ENCODE measurements at regions not wholly inside any gene's neighbourhood (a gene's known extent, or its start where the extent isn't known, plus 50 kb on each side); places are given as distances from the start of the nearest gene placed in this dataset.
"Not testable (repeated sequence)": the region's sequence is repeated elsewhere in the genome, so short reads cannot be mapped to it uniquely, and the experiment has no call there.

GRCh38 chr6:141401851-141402250 lies 730.9 kb upstream of the GJE1 start:
- Mint-ChIP-seq H3K27ac (no peak overlapping the region), H3K9me3 (no peaks in the 10 kb centered on the region), H3K4me3 (no peak overlapping the region), H3K4me1 (peaks cover 10% of the 10 kb centered on the region), H3K36me3 (no peaks in the 10 kb centered on the region)
- ATAC-seq (no peak), DNase-seq (ENCODE audit: low spot score in 2 of 2) (no peak)

GRCh38 chr6:141401168-141401567 lies 731.6 kb upstream of the GJE1 start:
- no peak for ATAC-seq
- Mint-ChIP-seq H3K4me1 (peaks cover 10% of the 10 kb centered on the region), H3K36me3 (no peaks in the 10 kb centered on the region), H3K27ac (no peak overlapping the region), H3K4me3 (no peak overlapping the region), H3K9me3 (no peaks in the 10 kb centered on the region)
- DNase-seq (ENCODE audit: low spot score in 2 of 2) = no peak

- Mint-ChIP-seq H3K36me3 (no peaks in the 10 kb centered on the region), H3K4me1 (peaks cover 10% of the 10 kb centered on the region), H3K9me3 (no peaks in the 10 kb centered on the region), H3K4me3 (no peak overlapping the region), H3K27ac (no peak overlapping the region)
- DNase-seq (ENCODE audit: low spot score in 2 of 2) = no peak
- no peak for ATAC-seq
Measured at GRCh38 chr6:141398949-141399348, 733.8 kb upstream of the GJE1 start.

- DNase-seq (ENCODE audit: low spot score in 2 of 2) = no peak
- no peaks in the 10 kb centered on the region for H3K9me3 Mint-ChIP-seq
- no peak overlapping the region for H3K27ac Mint-ChIP-seq
- ATAC-seq = peak; percentile 26
- no peak overlapping the region for H3K4me3 Mint-ChIP-seq
- H3K36me3 Mint-ChIP-seq = no peaks in the 10 kb centered on the region
- no peaks in the 10 kb centered on the region for H3K4me1 Mint-ChIP-seq
Measured at GRCh38 chr6:141395443-141396008, 737.2 kb upstream of the GJE1 start.

- no peaks in the 10 kb centered on the region for H3K4me1 Mint-ChIP-seq
- ATAC-seq (peak; percentile 34), DNase-seq (ENCODE audit: low spot score in 2 of 2) (no peak)
- no peak overlapping the region for H3K4me3 Mint-ChIP-seq
- no peaks in the 10 kb centered on the region for H3K9me3 Mint-ChIP-seq
- H3K27ac Mint-ChIP-seq = no peak overlapping the region
- H3K36me3 Mint-ChIP-seq = no peaks in the 10 kb centered on the region
Measured at GRCh38 chr6:141394565-141395051, 738.1 kb upstream of the GJE1 start.

GRCh38 chr6:141394125-141394536 lies 738.6 kb upstream of the GJE1 start:
- no peak overlapping the region for H3K27ac Mint-ChIP-seq
- peak; percentile 16 for ATAC-seq
- no peaks in the 10 kb centered on the region for H3K36me3 Mint-ChIP-seq
- no peaks in the 10 kb centered on the region for H3K9me3 Mint-ChIP-seq
- no peaks in the 10 kb centered on the region for H3K4me1 Mint-ChIP-seq
- no peak for DNase-seq (ENCODE audit: low spot score in 2 of 2)
- no peak overlapping the region for H3K4me3 Mint-ChIP-seq

GRCh38 chr6:141393405-141394124 lies 739.2 kb upstream of the GJE1 start:
- Mint-ChIP-seq H3K4me3 (no peak overlapping the region), H3K9me3 (no peaks in the 10 kb centered on the region), H3K4me1 (no peaks in the 10 kb centered on the region), H3K36me3 (no peaks in the 10 kb centered on the region), H3K27ac (no peak overlapping the region)
- ATAC-seq (no peak), DNase-seq (ENCODE audit: low spot score in 2 of 2) (no peak)

GRCh38 chr6:141391135-141391534 lies 741.6 kb upstream of the GJE1 start:
- not testable (repeated sequence) for ATAC-seq; H3K4me3 Mint-ChIP-seq; H3K36me3 Mint-ChIP-seq; H3K27ac Mint-ChIP-seq; H3K4me1 Mint-ChIP-seq; DNase-seq (ENCODE audit: low spot score in 2 of 2); H3K9me3 Mint-ChIP-seq

- DNase-seq (ENCODE audit: low spot score in 2 of 2) (no peak), ATAC-seq (no peak)
- H3K27ac Mint-ChIP-seq = no peak overlapping the region
- no peaks in the 10 kb centered on the region for H3K36me3 Mint-ChIP-seq
- no peak overlapping the region for H3K4me3 Mint-ChIP-seq
- H3K4me1 Mint-ChIP-seq = no peaks in the 10 kb centered on the region
- H3K9me3 Mint-ChIP-seq = no peaks in the 10 kb centered on the region
Measured at GRCh38 chr6:141388666-141389065, 744.1 kb upstream of the GJE1 start.

GRCh38 chr6:141370438-141370837 lies 762.3 kb upstream of the GJE1 start:
- ATAC-seq (no peak), DNase-seq (ENCODE audit: low spot score in 2 of 2) (no peak)
- Mint-ChIP-seq H3K4me1 (no peaks in the 10 kb centered on the region), H3K36me3 (no peaks in the 10 kb centered on the region), H3K9me3 (no peaks in the 10 kb centered on the region), H3K27ac (no peak overlapping the region), H3K4me3 (no peak overlapping the region)

GRCh38 chr6:141366796-141367195 lies 765.9 kb upstream of the GJE1 start:
- ATAC-seq, H3K4me3 Mint-ChIP-seq, H3K4me1 Mint-ChIP-seq: not testable (repeated sequence)

GRCh38 chr6:141364694-141365093 lies 768.0 kb upstream of the GJE1 start:
- H3K9me3 Mint-ChIP-seq = no peaks in the 10 kb centered on the region
- no peak overlapping the region for H3K4me3 Mint-ChIP-seq
- DNase-seq (ENCODE audit: low spot score in 2 of 2) (no peak), ATAC-seq (no peak)
- no peak overlapping the region for H3K27ac Mint-ChIP-seq
- H3K4me1 Mint-ChIP-seq = no peaks in the 10 kb centered on the region
- no peaks in the 10 kb centered on the region for H3K36me3 Mint-ChIP-seq

More at GRCh38 chr6:141366796-141367195, 765.9 kb upstream of the GJE1 start:
- not testable (repeated sequence) for H3K27ac Mint-ChIP-seq; H3K36me3 Mint-ChIP-seq; DNase-seq (ENCODE audit: low spot score in 2 of 2); H3K9me3 Mint-ChIP-seq

GRCh38 chr6:141364232-141364631 lies 768.5 kb upstream of the GJE1 start:
- Mint-ChIP-seq H3K36me3 (no peaks in the 10 kb centered on the region), H3K27ac (no peak overlapping the region), H3K4me3 (no peak overlapping the region), H3K9me3 (no peaks in the 10 kb centered on the region), H3K4me1 (no peaks in the 10 kb centered on the region)
- no peak for DNase-seq (ENCODE audit: low spot score in 2 of 2)
- no peak for ATAC-seq

- H3K27ac Mint-ChIP-seq = no peak overlapping the region
- H3K4me3 Mint-ChIP-seq = no peak overlapping the region
Measured at GRCh38 chr6:141361559-141361958, 771.2 kb upstream of the GJE1 start.

GRCh38 chr6:141359953-141360352 lies 772.8 kb upstream of the GJE1 start:
- DNase-seq (ENCODE audit: low spot score in 2 of 2) (no peak), ATAC-seq (no peak)
- Mint-ChIP-seq H3K4me1 (no peaks in the 10 kb centered on the region), H3K4me3 (no peak overlapping the region), H3K27ac (no peak overlapping the region), H3K9me3 (peaks cover 2% of the 10 kb centered on the region), H3K36me3 (no peaks in the 10 kb centered on the region)

More at GRCh38 chr6:141361559-141361958, 771.2 kb upstream of the GJE1 start:
- no peak for DNase-seq (ENCODE audit: low spot score in 2 of 2)
- Mint-ChIP-seq H3K4me1 (no peaks in the 10 kb centered on the region), H3K36me3 (no peaks in the 10 kb centered on the region), H3K9me3 (peaks cover 2% of the 10 kb centered on the region)
- ATAC-seq = no peak

- no peak overlapping the region for H3K4me3 Mint-ChIP-seq
- no peaks in the 10 kb centered on the region for H3K36me3 Mint-ChIP-seq
- H3K9me3 Mint-ChIP-seq = peaks cover 2% of the 10 kb centered on the region
- H3K4me1 Mint-ChIP-seq = no peaks in the 10 kb centered on the region
- no peak for DNase-seq (ENCODE audit: low spot score in 2 of 2)
- no peak overlapping the region for H3K27ac Mint-ChIP-seq
- no peak for ATAC-seq
Measured at GRCh38 chr6:141354191-141354955, 778.4 kb upstream of the GJE1 start.
